RPMI7951 (cell line): ENCODE measurements at regions not wholly inside any gene's neighbourhood (a gene's known extent, or its start where the extent isn't known, plus 50 kb on each side); places are given as distances from the start of the nearest gene placed in this dataset.

Experiments
- DNase-seq: peaks from one replicate; pipeline ENCODE4 v3.0.0-alpha.2; 2012; ENCODE audit warnings: low read depth

DNA sequence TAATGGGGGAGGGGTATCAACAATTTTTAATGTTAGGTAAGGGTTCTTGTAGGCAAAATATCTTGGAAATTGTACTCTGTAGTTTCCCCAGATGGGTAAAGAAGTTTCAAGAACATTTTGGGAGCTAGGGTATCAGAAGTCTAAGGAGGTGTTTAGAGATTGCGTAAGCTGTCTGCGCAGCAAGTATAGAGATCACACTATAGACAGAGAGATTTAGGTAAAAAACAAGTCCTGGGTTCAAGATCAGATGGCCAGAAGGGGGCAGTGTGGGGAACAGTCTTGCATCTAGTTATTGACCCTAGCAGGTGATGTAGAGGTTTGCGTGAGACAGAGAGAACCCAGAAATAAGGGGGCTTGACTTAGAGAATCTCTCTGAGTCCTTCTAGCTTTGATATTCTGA is 80.8 kb downstream of the S1PR1 start:
- no peak for DNase-seq

DNA sequence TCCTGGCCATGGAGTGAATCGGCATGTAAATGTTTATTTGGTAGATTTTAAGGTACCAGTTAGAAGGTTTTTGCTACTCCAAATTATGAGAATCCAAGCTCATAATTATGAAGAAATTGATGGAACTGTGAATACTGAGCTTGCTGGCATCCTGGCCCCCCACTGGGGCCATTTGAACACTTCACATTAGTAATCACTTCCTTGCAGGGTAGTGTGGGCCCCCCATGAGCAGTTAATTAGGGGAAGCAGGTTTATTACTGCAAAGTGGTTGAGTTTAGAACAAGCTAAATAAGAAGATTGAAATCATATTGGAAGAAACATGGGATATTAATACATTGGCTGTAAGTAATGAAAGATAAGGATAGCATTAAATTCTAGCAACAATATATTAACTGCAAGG is 86.7 kb downstream of the S1PR1 start:
- DNase-seq = no peak

DNA sequence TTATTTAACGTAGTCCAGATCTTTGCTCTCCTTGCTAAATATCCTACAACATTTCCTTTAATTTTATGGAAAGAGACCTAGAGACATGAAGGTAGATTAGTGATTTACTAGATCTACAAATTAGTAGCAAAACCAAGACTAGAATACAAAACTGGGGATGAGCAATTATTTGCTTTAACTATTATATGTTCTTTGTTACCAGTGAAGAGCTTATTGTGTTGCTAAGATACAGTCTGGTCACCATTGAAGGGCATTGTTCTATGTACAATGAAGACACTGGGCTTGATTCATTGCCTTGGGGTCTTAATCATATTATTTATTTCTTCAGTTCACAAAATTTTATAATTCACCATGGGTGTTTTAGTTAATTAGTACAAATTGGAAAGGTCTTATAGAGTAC is 88.3 kb downstream of the S1PR1 start:
- no peak for DNase-seq

DNA sequence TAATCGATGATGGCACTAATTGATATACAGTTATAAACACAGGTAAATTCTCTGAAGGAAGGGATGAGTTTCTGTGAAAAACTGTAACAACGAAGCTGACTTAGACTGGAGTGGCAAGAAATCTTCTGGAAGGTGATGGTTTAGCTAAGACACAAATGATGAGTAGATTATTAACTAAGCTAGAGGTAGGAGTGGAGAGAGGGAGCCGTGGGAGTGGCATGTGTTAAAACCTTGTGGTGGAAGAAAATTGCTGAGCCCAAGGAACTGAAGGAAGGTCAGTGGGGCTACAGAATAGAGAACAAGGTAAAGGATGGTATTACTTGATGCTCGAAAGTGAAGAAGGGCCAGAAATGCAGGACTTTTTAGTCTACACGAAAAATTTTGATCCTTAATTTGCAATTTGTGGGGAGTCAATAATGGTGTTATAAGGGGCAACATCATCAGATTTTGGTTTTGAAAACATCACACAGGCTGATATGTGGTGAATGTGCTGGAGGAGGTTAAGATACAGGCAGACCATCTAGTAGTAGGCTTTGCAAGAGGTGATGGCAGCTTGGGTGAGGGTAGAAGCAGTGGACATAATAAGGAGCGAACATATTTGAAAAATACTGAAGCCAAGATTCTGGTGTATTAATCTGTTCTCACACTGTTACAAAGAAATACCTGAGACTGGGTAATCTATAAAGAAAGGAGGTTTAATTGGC is 93.8 kb downstream of the S1PR1 start:
- DNase-seq = no peak

DNA sequence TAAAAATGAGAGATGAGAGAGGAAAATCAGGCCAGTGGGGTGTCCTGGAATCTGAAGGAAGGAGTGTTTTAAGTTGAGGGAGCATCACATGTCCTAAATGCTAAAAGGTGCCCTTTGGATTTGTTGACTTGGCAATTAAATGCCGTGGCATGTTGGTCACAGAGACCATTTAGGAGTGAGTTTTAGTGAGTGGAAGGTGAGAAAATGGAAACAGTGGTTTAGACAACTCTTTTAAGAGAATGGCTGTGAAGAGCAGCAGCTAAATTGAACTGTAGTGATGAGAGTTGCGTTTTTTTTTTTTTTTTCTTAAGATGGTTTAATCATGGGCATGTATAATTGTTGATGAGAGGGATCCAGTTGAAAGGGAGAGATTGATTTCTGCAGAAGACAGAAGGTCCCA is 95.0 kb downstream of the S1PR1 start:
- no peak for DNase-seq

DNA sequence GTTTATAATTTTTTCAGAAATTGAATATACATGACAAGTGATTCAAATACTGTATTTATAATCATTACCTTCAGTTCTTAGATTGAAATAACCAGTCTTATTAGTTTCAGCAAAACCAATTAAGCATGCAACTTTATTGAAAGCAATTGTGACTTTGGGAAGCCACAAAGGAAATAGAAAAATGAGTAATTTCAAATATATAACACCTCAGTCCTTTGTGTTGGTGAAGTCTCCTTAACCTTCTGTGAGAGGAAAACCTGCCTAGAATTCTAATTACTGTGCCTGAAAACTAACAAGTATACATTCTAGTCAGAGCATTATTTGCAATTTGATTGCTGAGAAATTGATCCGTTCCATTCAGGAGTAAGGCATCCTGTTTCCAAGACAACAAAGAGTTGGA is 95.8 kb downstream of the S1PR1 start:
- DNase-seq = no peak

DNA sequence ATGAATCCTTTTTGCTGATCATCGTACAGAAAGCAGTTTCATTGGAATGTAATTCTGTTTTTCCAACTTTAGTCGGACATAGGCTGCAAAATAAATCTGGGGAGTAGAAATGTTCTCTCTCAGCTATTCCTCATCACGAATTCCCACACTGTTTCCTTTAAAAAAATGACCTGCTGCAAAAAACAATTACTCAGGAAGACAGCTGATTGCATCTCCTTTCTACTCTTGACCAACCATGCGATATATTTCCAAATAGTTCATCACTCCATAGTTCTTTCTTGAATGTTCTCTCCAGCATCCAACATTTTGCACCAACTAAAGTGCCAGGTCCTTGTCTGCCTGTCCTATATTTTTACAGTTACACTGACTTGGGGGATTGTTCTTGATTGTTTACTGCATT is 96.4 kb downstream of the S1PR1 start:
- no peak for DNase-seq

DNA sequence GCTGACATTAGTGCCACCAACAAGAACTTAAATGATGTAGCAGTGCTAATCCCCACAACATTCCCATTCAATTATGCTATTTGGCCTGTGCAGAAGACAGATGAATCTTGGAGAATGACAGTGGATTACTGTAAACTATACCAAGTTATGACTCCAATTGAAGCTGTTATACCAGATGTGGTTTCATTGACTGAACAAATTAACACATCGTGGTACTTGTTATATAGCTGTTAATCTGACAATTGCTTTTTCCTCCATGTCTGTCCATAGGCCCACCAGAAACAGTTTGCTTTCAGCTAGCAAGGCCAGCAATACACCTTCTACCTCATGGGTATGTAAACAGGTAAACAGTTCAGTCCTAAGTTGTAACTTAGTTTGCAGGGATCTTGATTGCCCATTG is 101.1 kb downstream of the S1PR1 start:
- DNase-seq = no peak

DNA sequence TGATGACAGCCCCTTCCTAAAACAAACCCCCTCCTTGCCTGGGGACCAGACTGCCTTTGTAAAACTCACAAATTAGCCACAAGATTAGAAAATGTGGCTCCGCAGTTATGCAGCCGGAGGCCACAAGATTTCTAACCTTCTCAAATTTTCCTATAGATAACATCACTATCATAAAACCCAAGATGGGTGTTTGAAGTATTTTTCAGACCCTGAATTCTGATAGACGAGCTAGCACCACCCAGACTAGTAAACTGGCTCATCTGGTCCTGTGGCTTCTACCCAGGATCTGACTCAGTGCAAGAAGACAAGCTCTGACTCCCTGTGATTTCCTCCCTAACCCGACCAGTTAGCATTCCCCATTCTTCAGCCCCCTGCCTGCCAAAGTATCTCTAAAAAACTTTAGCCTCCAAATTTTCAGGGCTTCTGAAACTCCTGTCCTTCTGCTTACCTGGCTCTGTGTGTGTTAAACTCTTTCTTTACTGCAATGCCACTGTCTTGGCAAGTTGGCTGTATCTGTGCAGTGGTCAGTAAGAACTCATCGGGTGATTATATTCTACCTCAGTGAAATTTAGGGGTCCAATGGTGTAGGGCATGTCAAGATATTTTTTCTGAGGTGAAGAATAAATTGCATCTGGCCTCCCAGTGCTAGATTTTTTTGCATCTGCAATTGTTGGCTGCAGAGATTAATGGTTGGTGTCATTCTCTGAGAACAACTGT is 102.1 kb downstream of the S1PR1 start:
- peak; percentile 45 for DNase-seq

DNA sequence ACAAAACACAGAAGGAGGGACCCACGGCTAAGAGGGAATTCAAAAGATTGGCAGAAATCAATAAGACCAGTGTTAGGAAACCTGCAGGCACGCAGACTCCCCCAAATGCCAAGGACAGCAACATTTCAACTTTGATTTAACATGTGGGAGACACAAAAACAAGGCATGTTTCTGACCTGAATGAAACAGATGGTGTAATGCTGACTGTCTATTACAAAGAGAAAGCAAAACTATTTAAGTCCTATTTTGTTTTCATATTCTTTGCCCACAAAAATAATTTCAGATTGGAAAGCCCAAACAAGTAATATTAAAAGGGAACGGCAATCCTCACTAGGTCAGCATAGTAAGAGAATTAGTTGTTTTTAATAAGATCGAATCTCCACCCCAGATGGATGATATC is 107.9 kb downstream of the S1PR1 start:
- DNase-seq = no peak

DNA sequence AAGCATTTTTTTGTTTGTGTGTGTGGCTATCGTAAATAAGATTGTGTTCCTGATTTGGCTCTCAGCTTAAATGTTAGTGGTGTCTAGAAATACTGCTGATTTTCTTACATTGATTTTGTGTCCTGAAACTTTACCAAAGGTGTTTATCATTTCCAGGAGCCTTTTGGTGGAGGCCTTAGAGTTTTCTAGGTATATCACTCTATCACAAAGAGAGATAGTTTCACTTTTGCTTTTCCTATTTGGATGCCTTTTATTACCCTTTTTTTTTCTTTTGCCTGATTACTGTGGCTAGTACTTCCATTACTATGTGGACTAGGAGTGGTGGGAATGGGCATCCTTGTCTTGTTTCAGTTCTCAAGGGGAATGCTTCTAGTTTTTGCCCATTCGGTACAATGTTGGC is 109.6 kb downstream of the S1PR1 start:
- DNase-seq = peak; percentile 25

DNA sequence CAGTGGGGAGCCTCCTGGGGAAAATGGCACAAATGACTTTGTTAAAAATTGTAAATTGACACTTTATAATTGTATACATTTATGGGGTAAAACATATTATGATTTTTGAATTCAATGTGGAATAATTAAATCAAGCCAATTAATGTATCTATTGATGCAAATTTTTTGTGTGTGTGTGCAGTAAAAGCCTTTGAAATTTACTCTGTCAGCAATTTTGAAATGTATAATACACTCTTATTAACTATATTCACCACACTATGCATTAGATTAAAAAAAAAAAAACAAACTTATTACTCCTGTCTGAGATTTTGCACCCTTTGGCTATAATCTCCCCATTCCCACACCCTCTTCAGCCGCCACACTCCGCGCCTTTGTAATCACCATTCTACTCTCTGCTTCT is 119.2 kb downstream of the S1PR1 start:
- no peak for DNase-seq

DNA sequence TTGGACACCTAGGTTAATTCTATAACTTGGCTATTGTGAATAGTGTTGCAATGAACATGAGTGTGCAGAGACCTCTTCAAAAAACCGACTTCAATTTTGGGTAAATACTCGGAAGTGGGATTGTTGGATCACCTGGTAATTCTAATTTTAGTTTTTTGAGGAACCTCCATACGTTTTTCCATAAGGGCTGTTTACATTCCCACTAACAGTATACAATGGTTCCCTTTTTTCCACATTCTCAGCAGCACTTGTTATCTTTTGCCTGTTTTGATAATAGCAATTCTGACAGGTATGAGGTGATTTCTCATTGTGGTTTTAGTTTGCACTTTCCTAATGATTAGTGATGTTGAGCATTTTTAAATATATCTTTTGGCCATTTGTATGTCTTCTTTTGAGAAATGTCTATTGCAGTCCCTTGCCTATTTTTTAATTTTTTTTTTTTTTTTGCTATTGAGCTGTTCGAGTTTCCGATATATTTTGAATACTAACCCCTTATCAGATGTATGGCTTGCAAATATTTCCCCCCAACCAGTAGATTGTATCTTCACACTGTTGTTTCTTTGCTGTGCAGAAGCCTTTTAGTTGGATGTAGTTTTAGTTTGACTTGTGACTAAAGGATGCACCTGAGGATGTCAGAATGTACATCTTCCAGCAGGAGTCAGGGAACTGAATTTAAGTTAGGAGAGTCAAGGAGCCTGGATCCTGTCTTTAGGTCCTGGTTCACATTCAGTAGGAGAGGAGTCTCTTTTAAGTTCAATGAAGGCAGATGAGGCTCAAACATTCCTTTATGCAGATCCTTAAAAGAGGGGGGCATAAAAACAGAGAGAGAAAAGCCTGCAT is 120.0 kb downstream of the S1PR1 start:
- DNase-seq = no peak

DNA sequence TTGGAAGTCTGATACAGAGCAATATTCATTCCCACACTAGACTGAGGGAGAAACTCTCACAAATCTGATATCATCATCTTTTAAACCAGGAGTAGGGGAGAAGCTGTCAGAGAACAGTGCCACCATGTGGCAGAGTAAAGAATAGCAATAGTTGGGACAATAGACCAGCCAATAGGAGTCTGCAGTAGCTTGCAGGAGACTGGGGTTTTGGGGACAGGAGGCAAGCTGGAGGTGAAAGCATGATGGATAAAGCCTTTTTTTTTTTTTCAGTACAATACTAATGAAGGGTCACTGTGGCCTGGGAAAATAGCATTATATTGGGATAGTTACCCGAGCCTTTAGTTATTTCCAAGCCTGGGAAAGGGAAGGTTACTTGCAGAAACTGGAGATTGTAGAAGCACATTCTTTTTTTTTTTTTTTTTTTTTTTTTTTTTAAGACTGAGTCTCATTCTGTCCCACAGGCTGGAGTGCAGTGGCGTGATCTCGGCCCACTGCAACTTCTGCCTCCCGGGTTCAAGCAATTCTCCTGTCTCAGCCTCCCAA is 120.7 kb downstream of the S1PR1 start:
- DNase-seq = peak; percentile 76

DNA sequence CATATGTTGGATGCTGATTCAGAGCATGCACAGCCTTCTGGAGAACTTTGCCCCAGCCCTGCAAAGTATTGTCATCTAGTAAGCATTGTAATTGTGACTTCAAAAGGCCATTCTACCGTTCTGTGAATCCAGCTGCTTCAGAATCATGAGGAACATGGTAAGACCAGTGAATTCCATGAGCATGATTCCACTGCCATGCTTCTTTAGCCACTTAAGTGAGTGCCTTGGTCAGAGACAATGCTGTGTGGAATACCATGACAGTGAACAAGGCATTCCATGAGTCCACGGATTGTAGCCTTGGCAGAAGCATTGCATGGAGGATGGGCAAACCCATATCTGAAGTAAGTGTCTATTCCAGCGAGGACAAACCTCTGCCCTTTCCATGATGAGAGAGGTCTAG is 123.7 kb downstream of the S1PR1 start:
- no peak for DNase-seq

DNA sequence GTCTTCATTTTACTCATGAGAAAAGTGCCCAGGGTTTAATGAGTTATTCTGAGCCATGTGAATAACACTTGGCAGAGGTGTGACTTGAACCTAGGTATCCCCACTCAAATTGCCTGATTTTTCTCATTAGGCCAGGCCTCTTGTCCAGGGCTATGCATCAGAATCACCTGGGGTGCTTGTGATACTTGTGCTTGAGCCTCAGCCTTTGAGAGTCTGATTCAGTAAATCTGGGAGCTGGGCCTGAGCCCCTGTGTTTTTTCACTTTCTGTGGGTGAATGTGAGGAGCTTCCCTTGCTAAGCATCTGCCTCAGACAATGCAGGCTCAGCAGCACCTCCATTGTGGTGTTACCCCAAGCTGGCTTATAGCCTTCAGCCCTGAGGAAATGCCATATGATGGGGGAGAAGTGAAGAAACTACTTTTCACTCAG is 127.1 kb downstream of the S1PR1 start:
- no peak for DNase-seq

DNA sequence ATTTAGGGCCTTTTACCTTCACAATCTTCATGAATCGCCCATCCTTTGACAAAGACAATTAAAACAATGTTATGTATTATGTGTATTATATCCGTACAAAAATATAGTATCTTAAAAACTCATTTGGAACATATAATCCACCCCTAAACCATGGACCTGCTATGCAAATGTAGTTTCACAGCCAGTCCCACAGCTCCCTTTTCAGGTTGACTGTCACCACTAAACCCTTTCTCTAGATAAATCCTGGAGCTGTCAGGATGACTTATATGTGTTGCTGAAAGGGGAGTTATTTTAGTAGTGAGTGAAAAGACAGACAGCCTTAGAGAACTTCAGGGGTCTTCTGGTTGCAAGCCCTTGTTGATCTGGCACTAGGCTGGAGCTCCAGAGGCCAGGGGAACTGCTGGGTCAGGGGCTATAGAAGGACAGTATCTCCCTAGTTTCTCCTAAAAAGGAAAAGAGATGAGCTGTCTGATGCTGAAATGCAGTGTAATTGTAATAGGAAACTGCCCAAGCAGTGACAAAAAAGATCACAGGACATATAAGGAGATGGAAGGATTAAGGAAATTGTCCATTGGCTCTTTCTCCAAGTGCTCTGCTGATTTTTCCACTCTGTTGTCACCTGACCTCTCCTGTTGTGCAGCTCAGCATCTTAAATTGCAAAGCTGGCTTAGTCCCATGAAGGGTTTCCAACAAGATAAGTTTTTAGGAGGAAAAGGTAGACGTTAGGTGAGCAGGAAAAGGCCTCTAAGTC is 127.7 kb downstream of the S1PR1 start:
- no peak for DNase-seq

DNA sequence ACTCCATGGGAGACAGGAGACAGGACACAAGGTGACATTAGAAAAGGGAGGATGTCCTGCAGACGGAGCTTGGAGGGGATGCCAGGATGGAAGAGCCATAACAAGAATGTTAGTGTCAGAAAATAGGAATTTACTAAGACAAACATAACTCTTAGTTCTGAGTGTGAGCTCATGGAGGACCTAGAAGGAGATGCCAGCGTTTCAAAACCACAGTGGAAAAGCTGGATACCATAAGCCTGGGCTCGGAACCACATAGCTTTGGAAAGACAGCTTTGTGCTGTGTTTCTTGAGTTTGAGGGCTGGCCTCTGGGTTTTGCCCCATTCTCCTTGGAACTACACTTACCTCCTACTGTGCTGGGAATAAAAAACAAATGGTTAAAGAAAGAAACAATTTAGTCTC is 128.4 kb downstream of the S1PR1 start:
- DNase-seq = no peak

DNA sequence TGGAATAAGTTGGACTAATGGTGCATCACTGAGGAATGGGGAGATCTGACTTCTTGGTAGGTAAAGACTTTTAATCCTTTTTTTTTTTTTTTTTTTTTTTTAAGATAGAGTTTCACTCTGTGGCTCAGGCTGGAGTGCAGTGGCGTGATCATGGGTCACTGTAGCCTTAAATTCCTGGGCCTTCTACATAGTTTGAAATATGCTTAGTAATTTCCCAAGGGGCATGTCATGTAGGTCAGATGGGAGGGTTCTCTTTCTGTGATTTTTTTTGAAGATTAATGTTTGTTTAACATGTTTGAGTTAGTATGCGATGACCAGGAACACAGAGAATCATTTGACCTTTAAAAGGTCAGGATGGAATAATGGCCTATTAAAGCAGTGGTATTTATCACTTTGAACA is 129.1 kb downstream of the S1PR1 start:
- no peak for DNase-seq

DNA sequence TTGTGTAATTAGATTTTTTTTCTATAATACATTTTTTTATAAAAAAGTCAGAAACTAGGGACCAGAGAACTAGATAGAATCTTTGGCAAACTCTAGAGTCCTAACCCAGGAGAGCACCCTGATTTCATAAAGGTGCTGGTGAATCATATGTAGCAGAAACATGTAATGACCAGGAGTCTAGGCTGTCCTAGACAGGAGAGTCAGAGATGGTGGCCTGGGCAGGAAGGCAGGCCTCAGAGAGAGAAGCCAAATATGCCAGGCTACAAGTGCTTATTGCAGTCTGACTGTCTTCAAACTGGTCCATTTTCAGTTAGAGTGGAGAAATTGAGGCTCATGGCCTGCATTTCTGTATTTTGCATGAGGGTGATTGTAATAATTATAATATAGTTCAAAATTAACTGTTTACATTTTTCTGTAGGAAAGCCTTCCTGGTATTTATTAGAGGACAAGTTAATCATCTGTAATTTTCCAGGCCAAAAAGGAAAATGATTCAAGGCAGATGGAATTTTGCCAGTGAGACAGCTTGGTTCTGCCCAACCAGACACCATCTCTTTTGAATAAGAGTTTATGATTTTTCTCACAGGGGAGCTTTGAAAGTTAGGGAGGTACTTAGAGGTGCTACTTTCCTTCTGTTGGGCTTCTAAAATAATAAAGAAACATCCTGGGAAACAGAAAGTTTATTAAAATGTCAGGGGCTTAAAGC is 129.8 kb downstream of the S1PR1 start:
- DNase-seq = peak; percentile 14

DNA sequence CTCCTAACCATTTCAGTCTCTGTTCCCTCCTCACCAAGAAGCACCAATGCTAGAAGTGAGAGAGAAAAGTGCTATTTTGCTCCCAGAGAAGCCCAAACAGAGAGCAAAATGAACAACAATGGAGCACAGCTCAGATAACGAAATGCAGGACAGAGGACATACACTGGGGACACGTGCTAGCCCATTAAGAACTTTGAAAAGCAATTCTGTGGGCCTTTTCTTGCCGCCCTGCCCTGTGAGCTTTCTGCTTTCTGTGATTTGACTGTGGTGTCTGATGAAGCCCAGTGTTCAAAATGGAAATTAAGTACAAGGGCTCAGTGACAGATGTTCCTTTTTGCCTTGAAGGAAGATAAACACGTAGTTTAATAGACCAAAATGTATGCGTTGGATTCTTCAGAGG is 130.8 kb downstream of the S1PR1 start:
- no peak for DNase-seq
